OCI-LY7 (cell line): ENCODE measurements at regions not wholly inside any gene's neighbourhood (a gene's known extent, or its start where the extent isn't known, plus 50 kb on each side); places are given as distances from the start of the nearest gene placed in this dataset.

ENCODE experiments used
- EZH2phosphoT487 ChIP-seq: fragments of 200-600 bp; sonication (generic); IDR thresholded peaks from 2 replicates; pipeline ENCODE4 v1.6.1; 2018; ENCODE audit warnings: low read depth, borderline replicate concordance, mild to moderate bottlenecking, mixed run types, antibody characterized with exemption, low read length, moderate library complexity, mixed read lengths
- TF ChIP-seq, protein P1 (sequence below): fragments of 200-600 bp; sonication (generic); conservative IDR thresholded peaks from 2 replicates; pipeline ENCODE4 v1.5.1; 2014; ENCODE audit warnings: mild to moderate bottlenecking, antibody characterized with exemption, low read length, moderate library complexity, mixed read lengths

DNA sequence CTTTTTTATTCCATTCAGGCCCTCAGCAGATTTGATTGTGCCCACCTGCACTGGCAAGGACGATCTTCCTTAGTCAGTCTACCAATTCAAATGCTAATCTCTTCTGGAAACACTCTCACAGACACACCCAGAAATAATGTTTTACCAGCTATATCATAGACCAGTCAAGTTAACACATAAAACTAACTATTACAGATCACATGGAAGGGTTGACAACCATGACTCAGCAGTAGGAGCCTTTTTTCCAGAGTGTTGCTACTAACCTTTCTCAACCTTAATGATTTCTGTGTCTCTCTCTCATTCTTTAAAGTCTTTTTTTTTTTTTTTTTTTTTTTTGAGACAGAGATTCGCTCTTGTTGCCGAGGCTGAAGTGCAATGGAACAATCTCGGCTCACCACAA lies 68.7 kb upstream of the KCNK12 start:
- TF ChIP-seq, protein P1, sequence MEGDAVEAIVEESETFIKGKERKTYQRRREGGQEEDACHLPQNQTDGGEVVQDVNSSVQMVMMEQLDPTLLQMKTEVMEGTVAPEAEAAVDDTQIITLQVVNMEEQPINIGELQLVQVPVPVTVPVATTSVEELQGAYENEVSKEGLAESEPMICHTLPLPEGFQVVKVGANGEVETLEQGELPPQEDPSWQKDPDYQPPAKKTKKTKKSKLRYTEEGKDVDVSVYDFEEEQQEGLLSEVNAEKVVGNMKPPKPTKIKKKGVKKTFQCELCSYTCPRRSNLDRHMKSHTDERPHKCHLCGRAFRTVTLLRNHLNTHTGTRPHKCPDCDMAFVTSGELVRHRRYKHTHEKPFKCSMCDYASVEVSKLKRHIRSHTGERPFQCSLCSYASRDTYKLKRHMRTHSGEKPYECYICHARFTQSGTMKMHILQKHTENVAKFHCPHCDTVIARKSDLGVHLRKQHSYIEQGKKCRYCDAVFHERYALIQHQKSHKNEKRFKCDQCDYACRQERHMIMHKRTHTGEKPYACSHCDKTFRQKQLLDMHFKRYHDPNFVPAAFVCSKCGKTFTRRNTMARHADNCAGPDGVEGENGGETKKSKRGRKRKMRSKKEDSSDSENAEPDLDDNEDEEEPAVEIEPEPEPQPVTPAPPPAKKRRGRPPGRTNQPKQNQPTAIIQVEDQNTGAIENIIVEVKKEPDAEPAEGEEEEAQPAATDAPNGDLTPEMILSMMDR, result no peak
- no peak for TF ChIP-seq EZH2phosphoT487
